ENCODE measurements at regions not wholly inside any gene's neighbourhood (a gene's known extent, or its start where the extent isn't known, plus 50 kb on each side); places are given as distances from the start of the nearest gene placed in this dataset.

GRCh38 chr12:125240717-125241116 lies 175.5 kb downstream of the AACS start:
- intact Hi-C loops (cut with micrococcal nuclease): no loop called here
- Histone ChIP-seq H3F3A (ENCODE audit: low read length, unreplicated experiment) (no peaks in the 10 kb centered on the region), H3K79me2 (ENCODE audit: low read length) (no peaks in the 10 kb centered on the region), H4K20me1 (ENCODE audit: low read length) (no peaks in the 10 kb centered on the region), H2AFZ (ENCODE audit: low read length) (no peak overlapping the region), H3K4me2 (ENCODE audit: low read length) (no peak overlapping the region), H3K9me3 (ENCODE audit: low read length) (no peaks in the 10 kb centered on the region), H3K27ac (ENCODE audit: low read length) (no peak overlapping the region), H3K4me1 (ENCODE audit: insufficient read depth, low read length) (no peaks in the 10 kb centered on the region), H3K4me3 (ENCODE audit: low read length) (no peak overlapping the region), H3K36me3 (ENCODE audit: low read depth, low read length) (no peaks in the 10 kb centered on the region), H3K9me2 (replicated peaks; ENCODE audit: low read length) (no peaks in the 10 kb centered on the region), H3K27me3 (ENCODE audit: low read length) (peaks cover 81% of the 10 kb centered on the region), H3K9ac (ENCODE audit: low read length) (no peak overlapping the region)
- ChIA-PET POLR2A (ENCODE audit: unreplicated experiment) (no interaction called here), CTCF (no interaction called here)
- TF ChIP-seq EZH2 (IDR thresholded peaks at IDR 0.05; ENCODE audit: low read length, unreplicated experiment): no peak
- TF ChIP-seq CTCF (conservative IDR thresholded peaks at IDR 0.05; ENCODE audit: low read depth, low read length): no peak
- TF ChIP-seq EZH2phosphoT487 (IDR thresholded peaks at IDR 0.05; ENCODE audit: borderline replicate concordance, low read length): no peak
- no peak for ATAC-seq
- BruUV-seq (replicated peaks): no TSS peak
- no peak for DNase-seq

GRCh38 chr12:125243811-125244210 lies 178.6 kb downstream of the AACS start:
- ATAC-seq (no peak), DNase-seq (no peak)
- H3K4me3 ChIP-seq (ENCODE audit: low read length): no peak overlapping the region
- no peak overlapping the region for H3K9ac ChIP-seq (ENCODE audit: low read length)
- no peaks in the 10 kb centered on the region for H3F3A ChIP-seq (ENCODE audit: low read length, unreplicated experiment)
- CTCF ChIA-PET: no interaction called here
- TF ChIP-seq CTCF (conservative IDR thresholded peaks at IDR 0.05; ENCODE audit: low read depth, low read length): no peak
- TF ChIP-seq EZH2 (IDR thresholded peaks at IDR 0.05; ENCODE audit: low read length, unreplicated experiment): no peak
- TF ChIP-seq EZH2phosphoT487 (IDR thresholded peaks at IDR 0.05; ENCODE audit: borderline replicate concordance, low read length): no peak
- POLR2A ChIA-PET (ENCODE audit: unreplicated experiment): no interaction called here
- H3K27me3 ChIP-seq (ENCODE audit: low read length): peaks cover 92% of the 10 kb centered on the region
- intact Hi-C loops (cut with micrococcal nuclease): no loop called here
- H3K4me2 ChIP-seq (ENCODE audit: low read length): no peak overlapping the region
- no peaks in the 10 kb centered on the region for H3K9me3 ChIP-seq (ENCODE audit: low read length)
- H2AFZ ChIP-seq (ENCODE audit: low read length): no peak overlapping the region
- H3K27ac ChIP-seq (ENCODE audit: low read length): no peak overlapping the region
- H3K9me2 ChIP-seq (replicated peaks; ENCODE audit: low read length): no peaks in the 10 kb centered on the region
- no peaks in the 10 kb centered on the region for H3K79me2 ChIP-seq (ENCODE audit: low read length)
- H3K36me3 ChIP-seq (ENCODE audit: low read depth, low read length): no peaks in the 10 kb centered on the region
- no peaks in the 10 kb centered on the region for H3K4me1 ChIP-seq (ENCODE audit: insufficient read depth, low read length)
- no TSS peak for BruUV-seq (replicated peaks)
- H4K20me1 ChIP-seq (ENCODE audit: low read length): no peaks in the 10 kb centered on the region

- TF ChIP-seq EZH2phosphoT487 (IDR thresholded peaks at IDR 0.05; ENCODE audit: borderline replicate concordance, low read length): no peak
- no peak for TF ChIP-seq CTCF (conservative IDR thresholded peaks at IDR 0.05; ENCODE audit: low read depth, low read length)
- ChIA-PET POLR2A (ENCODE audit: unreplicated experiment) (no interaction called here), CTCF (no interaction called here)
- no peaks in the 10 kb centered on the region for H3K9me3 ChIP-seq (ENCODE audit: low read length)
- ATAC-seq (no peak), DNase-seq (no peak)
- no peaks in the 10 kb centered on the region for H3F3A ChIP-seq (ENCODE audit: low read length, unreplicated experiment)
- no peaks in the 10 kb centered on the region for H3K9me2 ChIP-seq (replicated peaks; ENCODE audit: low read length)
- H3K4me1 ChIP-seq (ENCODE audit: insufficient read depth, low read length): no peaks in the 10 kb centered on the region
- no peak overlapping the region for H3K9ac ChIP-seq (ENCODE audit: low read length)
- H3K36me3 ChIP-seq (ENCODE audit: low read depth, low read length): no peaks in the 10 kb centered on the region
- H3K79me2 ChIP-seq (ENCODE audit: low read length): no peaks in the 10 kb centered on the region
- no peak overlapping the region for H3K27ac ChIP-seq (ENCODE audit: low read length)
- peaks cover 92% of the 10 kb centered on the region for H3K27me3 ChIP-seq (ENCODE audit: low read length)
- H4K20me1 ChIP-seq (ENCODE audit: low read length): no peaks in the 10 kb centered on the region
- intact Hi-C loops (cut with micrococcal nuclease): no loop called here
- no peak overlapping the region for H3K4me2 ChIP-seq (ENCODE audit: low read length)
- no TSS peak for BruUV-seq (replicated peaks)
- H3K4me3 ChIP-seq (ENCODE audit: low read length): no peak overlapping the region
- H2AFZ ChIP-seq (ENCODE audit: low read length): no peak overlapping the region
Measured at GRCh38 chr12:125244338-125244737, 179.1 kb downstream of the AACS start.

Data from PC-3 (cell line).